ENCODE measurements at regions not wholly inside any gene's neighbourhood (a gene's known extent, or its start where the extent isn't known, plus 50 kb on each side); places are given as distances from the start of the nearest gene placed in this dataset.

GRCh38 chr14:47978871-47979270 is 303.5 kb upstream of the MDGA2 start:
- H3K4me1 ChIP-seq (ENCODE audit: control insufficient read depth, insufficient read depth, low read length) = no peaks in the 10 kb centered on the region
- no peak overlapping the region for H3K4me3 ChIP-seq (ENCODE audit: low read depth, low read length)
- no peaks in the 10 kb centered on the region for H3K36me3 ChIP-seq (ENCODE audit: control insufficient read depth in 2 of 2, insufficient read depth in 1 of 2, low read length in 2 of 2)
- no peaks in the 10 kb centered on the region for H3K9me3 ChIP-seq (ENCODE audit: control insufficient read depth, insufficient read depth, low read depth, low read length)
- H3K27ac ChIP-seq (ENCODE audit: extremely low read depth, low read depth, low read length) = no peak overlapping the region
- ChIA-PET POLR2A (no interaction called here), CTCF (no interaction called here)
- TF ChIP-seq ZNF664 (tag by site-specific recombination; IDR thresholded peaks at IDR 0.05) = no peak
- no peak for TF ChIP-seq ZBTB49 (tag by site-specific recombination; IDR thresholded peaks at IDR 0.05; ENCODE audit: low read depth)
- TF ChIP-seq ZNF529 (tag by site-specific recombination; IDR thresholded peaks at IDR 0.05; ENCODE audit: insufficient replicate concordance) = no peak
- TF ChIP-seq ZNF707 (tag by site-specific recombination; IDR thresholded peaks at IDR 0.05) = no peak
- TF ChIP-seq SCRT2 (tag by site-specific recombination; IDR thresholded peaks at IDR 0.05) = no peak
- TF ChIP-seq CTCF (tag by site-specific recombination; IDR thresholded peaks at IDR 0.05) = no peak
- no peak for TF ChIP-seq ZNF221 (tag by site-specific recombination; IDR thresholded peaks at IDR 0.05; ENCODE audit: borderline replicate concordance)
- no peak for TF ChIP-seq ZNF843 (tag by site-specific recombination; IDR thresholded peaks at IDR 0.05)
- TF ChIP-seq AEBP2 (tag by site-specific recombination; IDR thresholded peaks at IDR 0.05; ENCODE audit: borderline replicate concordance) = no peak
- no peak for TF ChIP-seq ZNF514 (tag by site-specific recombination; IDR thresholded peaks at IDR 0.05)
- TF ChIP-seq ZNF174 (tag by site-specific recombination; IDR thresholded peaks at IDR 0.05) = no peak
- TF ChIP-seq YY2 (tag by site-specific recombination; IDR thresholded peaks at IDR 0.05) = no peak
- TF ChIP-seq PATZ1 (tag by site-specific recombination; IDR thresholded peaks at IDR 0.05) = no peak

GRCh38 chr14:47976139-47976538 is 300.7 kb upstream of the MDGA2 start:
- ChIA-PET POLR2A (no interaction called here), CTCF (no interaction called here)
- Histone ChIP-seq H3K27ac (ENCODE audit: extremely low read depth, low read depth, low read length) (no peak overlapping the region), H3K4me1 (ENCODE audit: control insufficient read depth, insufficient read depth, low read length) (no peaks in the 10 kb centered on the region), H3K4me3 (ENCODE audit: low read depth, low read length) (no peak overlapping the region), H3K9me3 (ENCODE audit: control insufficient read depth, insufficient read depth, low read depth, low read length) (no peaks in the 10 kb centered on the region), H3K36me3 (ENCODE audit: control insufficient read depth in 2 of 2, insufficient read depth in 1 of 2, low read length in 2 of 2) (no peaks in the 10 kb centered on the region)
- TF ChIP-seq ZNF280D (tag by site-specific recombination; IDR thresholded peaks at IDR 0.05) (no peak), ZNF792 (tag by site-specific recombination; IDR thresholded peaks at IDR 0.05) (no peak), WT1 (tag by site-specific recombination; IDR thresholded peaks at IDR 0.05) (no peak), ZNF239 (tag by site-specific recombination; IDR thresholded peaks at IDR 0.05) (no peak), ZEB2 (tag by site-specific recombination; IDR thresholded peaks at IDR 0.05) (no peak), ZBTB49 (tag by site-specific recombination; IDR thresholded peaks at IDR 0.05; ENCODE audit: low read depth) (no peak), ZNF146 (tag by site-specific recombination; IDR thresholded peaks at IDR 0.05) (no peak), ZNF621 (tag by site-specific recombination; IDR thresholded peaks at IDR 0.05) (no peak), TRIM28 (IDR thresholded peaks at IDR 0.05; ENCODE audit: borderline replicate concordance, low read length) (no peak), ZNF776 (tag by site-specific recombination; IDR thresholded peaks at IDR 0.05; ENCODE audit: borderline replicate concordance) (no peak), ZNF677 (tag by site-specific recombination; IDR thresholded peaks at IDR 0.05) (no peak)
